Keratinocyte (primary cell): ENCODE measurements at regions not wholly inside any gene's neighbourhood (a gene's known extent, or its start where the extent isn't known, plus 50 kb on each side); places are given as distances from the start of the nearest gene placed in this dataset.

ENCODE experiments used
- DNase-seq: peaks from one replicate; pipeline ENCODE4 v3.0.0-alpha.2; 2011; ENCODE audit warnings: low read depth, missing footprints, low spot score
- FAIRE-seq: peaks from 2 replicates; lab custom pipeline; 2011; peaks lifted over from hg19 to GRCh38; lab: Jason Lieb, UNC
- H2AFZ ChIP-seq: 2 replicates; pipeline ENCODE4 v1.6.0; 2012; ENCODE audit warnings: low read length, control low read depth, inconsistent platforms; ENCODE audit not compliant: control insufficient read depth
- H3K27ac ChIP-seq: 2 replicates; pipeline ENCODE4 v1.5.1; 2011; ENCODE audit warnings: low read length; ENCODE audit not compliant: control insufficient read depth, insufficient read depth
- H3K27me3 ChIP-seq: 3 replicates; pipeline ENCODE4 v1.6.0; 2011; ENCODE audit warnings: low read length; ENCODE audit not compliant: control insufficient read depth, insufficient read depth; ENCODE audit errors: extremely low read depth
- H3K36me3 ChIP-seq, 2 experiments: 2 replicates in 1 of 2; 3 replicates in 1 of 2; pipeline ENCODE4 v1.5.1; 2011; ENCODE audit warnings: low read length in 2 of 2, mild to moderate bottlenecking in 1 of 2; ENCODE audit not compliant: control insufficient read depth in 2 of 2, insufficient read depth in 2 of 2; ENCODE audit errors: extremely low read depth in 1 of 2
- H3K4me1 ChIP-seq: 3 replicates; pipeline ENCODE4 v1.5.1; 2011; ENCODE audit warnings: low read length; ENCODE audit not compliant: control insufficient read depth, insufficient read depth; ENCODE audit errors: extremely low read depth
- H3K4me2 ChIP-seq: 3 replicates; pipeline ENCODE4 v1.6.0; 2011; ENCODE audit warnings: low read depth, low read length; ENCODE audit not compliant: control insufficient read depth, insufficient read depth; ENCODE audit errors: extremely low read depth
- H3K4me3 ChIP-seq, 3 experiments: fragments of 200-600 bp in 1 of 3; sonication (generic) in 1 of 3; 2 replicates in 2 of 3; 3 replicates in 1 of 3; pipeline ENCODE4 v1.5.1; 2011 to 2016; ENCODE audit warnings: low read length in 3 of 3, mild to moderate bottlenecking in 3 of 3, control low read depth in 2 of 3, inconsistent platforms in 1 of 3, low read depth in 1 of 3, mixed read lengths in 1 of 3, mixed run types in 1 of 3, moderate library complexity in 1 of 3; ENCODE audit not compliant: control insufficient read depth in 2 of 3, insufficient read depth in 2 of 3; ENCODE audit errors: extremely low read depth in 1 of 3
- H3K79me2 ChIP-seq: 2 replicates; pipeline ENCODE4 v1.6.0; 2012; ENCODE audit warnings: low read length; ENCODE audit not compliant: control insufficient read depth, insufficient read depth
- H3K9ac ChIP-seq: 3 replicates; pipeline ENCODE4 v1.6.0; 2011; ENCODE audit warnings: low read length; ENCODE audit not compliant: control insufficient read depth, insufficient read depth; ENCODE audit errors: extremely low read depth
- H3K9me1 ChIP-seq: 3 replicates; pipeline ENCODE4 v1.6.0; 2011; ENCODE audit warnings: low read length; ENCODE audit not compliant: control insufficient read depth, insufficient read depth; ENCODE audit errors: extremely low read depth
- H3K9me3 ChIP-seq: 2 replicates; pipeline ENCODE4 v1.5.1; 2012; ENCODE audit warnings: low read depth, low read length; ENCODE audit not compliant: control insufficient read depth
- H4K20me1 ChIP-seq: 3 replicates; pipeline ENCODE4 v1.6.0; 2011; ENCODE audit warnings: low read length; ENCODE audit not compliant: control insufficient read depth, insufficient read depth; ENCODE audit errors: extremely low read depth
- EZH2 ChIP-seq: IDR thresholded peaks from one replicate; pipeline ENCODE4 v1.6.1; 2012; ENCODE audit warnings: inconsistent platforms, mild to moderate bottlenecking, low read length, moderate library complexity
- dilution Hi-C: fragments of 300-500 bp; cut with MboI; formaldehyde crosslinking; loops from one replicate; pipeline ENCODE4 v1.7.0; 2020; ENCODE audit warnings: low sequenced_read_pairs; ENCODE audit not compliant: extremely low pct_ligation_motif_present
- TF ChIP-seq, protein P1 (sequence below), 3 experiments: IDR thresholded peaks in 1 of 3; conservative IDR thresholded peaks in 1 of 3; optimal IDR thresholded peaks in 1 of 3; 2 replicates in 2 of 3; 3 replicates in 1 of 3; pipeline versions ENCODE3 to v1.5.1; 2011; ENCODE audit warnings: low read length in 3 of 3, mild to moderate bottlenecking in 3 of 3, moderate library complexity in 2 of 3, control low read depth in 1 of 3, inconsistent platforms in 1 of 3; ENCODE audit not compliant: insufficient read depth in 2 of 3; ENCODE audit errors: extremely low read depth in 1 of 3

DNA sequence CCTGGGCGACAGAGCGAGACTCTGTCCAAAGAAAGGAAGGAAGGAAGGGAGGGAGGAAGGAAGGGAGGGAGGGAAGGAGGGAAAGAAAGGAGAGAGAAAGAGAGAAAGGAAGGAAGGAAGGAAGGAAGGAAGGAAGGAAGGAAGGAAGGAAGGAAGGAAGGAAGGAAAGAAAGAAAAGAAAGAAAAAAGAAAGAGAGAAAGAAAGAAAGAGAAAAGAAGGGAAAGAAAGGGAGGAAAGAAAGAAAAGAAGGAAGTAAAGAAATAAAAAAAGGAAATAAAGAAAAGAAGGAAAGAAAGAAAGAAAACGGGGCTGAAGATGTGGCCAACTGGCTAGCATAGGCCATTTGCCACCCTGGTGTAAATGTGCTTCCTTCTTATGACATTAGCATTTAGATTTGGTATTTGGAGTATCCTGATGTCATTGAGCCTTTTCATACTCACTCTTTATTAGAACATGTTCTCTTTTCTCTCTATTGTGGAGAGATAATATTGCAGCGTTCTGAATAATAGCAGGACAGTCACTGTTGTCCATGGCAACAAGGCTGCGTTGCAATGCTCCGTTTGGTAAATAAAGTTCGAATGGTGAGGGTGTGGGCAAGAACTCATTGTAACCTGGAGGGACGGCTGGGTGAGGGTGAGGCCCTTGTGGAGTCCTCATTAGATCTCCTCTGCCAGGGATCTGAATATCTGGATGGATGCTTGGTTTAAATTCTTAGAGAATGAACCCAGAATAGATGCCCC is 173.9 kb upstream of the UBL3 start:
- H3K4me3 ChIP-seq: no peak overlapping the region
- no peaks in the 10 kb centered on the region for H3K36me3 ChIP-seq
- no peaks in the 10 kb centered on the region for H3K9me3 ChIP-seq
- no peak overlapping the region for H3K4me2 ChIP-seq
- H4K20me1 ChIP-seq: no peaks in the 10 kb centered on the region
- FAIRE-seq (no peak), DNase-seq (no peak)
- dilution Hi-C loops: no loop called here
- no peak overlapping the region for H3K9ac ChIP-seq
- TF ChIP-seq, protein P1, sequence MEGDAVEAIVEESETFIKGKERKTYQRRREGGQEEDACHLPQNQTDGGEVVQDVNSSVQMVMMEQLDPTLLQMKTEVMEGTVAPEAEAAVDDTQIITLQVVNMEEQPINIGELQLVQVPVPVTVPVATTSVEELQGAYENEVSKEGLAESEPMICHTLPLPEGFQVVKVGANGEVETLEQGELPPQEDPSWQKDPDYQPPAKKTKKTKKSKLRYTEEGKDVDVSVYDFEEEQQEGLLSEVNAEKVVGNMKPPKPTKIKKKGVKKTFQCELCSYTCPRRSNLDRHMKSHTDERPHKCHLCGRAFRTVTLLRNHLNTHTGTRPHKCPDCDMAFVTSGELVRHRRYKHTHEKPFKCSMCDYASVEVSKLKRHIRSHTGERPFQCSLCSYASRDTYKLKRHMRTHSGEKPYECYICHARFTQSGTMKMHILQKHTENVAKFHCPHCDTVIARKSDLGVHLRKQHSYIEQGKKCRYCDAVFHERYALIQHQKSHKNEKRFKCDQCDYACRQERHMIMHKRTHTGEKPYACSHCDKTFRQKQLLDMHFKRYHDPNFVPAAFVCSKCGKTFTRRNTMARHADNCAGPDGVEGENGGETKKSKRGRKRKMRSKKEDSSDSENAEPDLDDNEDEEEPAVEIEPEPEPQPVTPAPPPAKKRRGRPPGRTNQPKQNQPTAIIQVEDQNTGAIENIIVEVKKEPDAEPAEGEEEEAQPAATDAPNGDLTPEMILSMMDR (optimal IDR thresholded peaks at IDR 0.05 in 1 of 3, IDR thresholded peaks at IDR 0.05 in 1 of 3, conservative IDR thresholded peaks at IDR 0.05 in 1 of 3; ENCODE audit: extremely low read depth in 1 of 3, insufficient read depth in 2 of 3, low read length in 3 of 3): no peak
- TF ChIP-seq EZH2: no peak
- peaks cover 8% of the 10 kb centered on the region for H3K4me1 ChIP-seq
- no peaks in the 10 kb centered on the region for H3K9me1 ChIP-seq
- peaks cover 5% of the 10 kb centered on the region for H3K27me3 ChIP-seq
- H3K27ac ChIP-seq: no peak overlapping the region
- H2AFZ ChIP-seq: no peak overlapping the region
- H3K79me2 ChIP-seq: no peaks in the 10 kb centered on the region

DNA sequence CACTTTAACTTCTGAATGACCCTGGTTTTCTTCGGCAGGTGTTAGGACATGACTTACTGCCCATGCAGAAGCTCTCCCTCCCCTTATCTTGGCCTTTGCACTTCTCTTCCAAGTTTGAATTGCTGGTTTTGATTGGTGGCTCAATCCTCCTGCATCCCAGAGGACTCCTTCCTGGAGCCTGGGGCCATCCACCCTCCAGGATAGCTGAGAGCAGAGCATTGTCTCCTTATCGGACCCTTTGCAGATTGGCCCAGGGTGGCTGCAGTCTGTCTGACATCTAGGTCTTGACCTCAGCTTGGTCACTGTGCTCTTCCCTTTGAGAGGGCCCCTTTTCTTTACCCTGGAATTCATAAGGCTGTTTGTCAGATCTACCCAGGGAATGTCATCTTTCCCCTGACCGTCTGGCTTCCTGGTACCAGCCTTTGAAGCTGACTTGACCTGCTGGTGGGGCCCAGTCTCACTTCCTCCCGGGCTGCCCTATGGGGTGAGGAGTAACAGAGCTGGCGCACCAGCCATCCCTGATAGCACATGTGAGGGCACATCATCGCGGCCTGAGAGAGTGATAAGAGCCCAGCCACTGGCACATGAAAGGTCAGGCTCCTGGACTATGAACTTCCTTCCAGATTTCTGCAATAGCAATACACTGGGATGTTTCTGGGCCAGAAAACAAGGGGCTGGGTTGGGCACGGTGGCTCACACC is 172.9 kb upstream of the UBL3 start:
- H3K36me3 ChIP-seq: no peaks in the 10 kb centered on the region
- no peaks in the 10 kb centered on the region for H3K79me2 ChIP-seq
- no peak overlapping the region for H3K9ac ChIP-seq
- no peak for TF ChIP-seq EZH2
- TF ChIP-seq, protein P1 (optimal IDR thresholded peaks at IDR 0.05 in 1 of 3, IDR thresholded peaks at IDR 0.05 in 1 of 3, conservative IDR thresholded peaks at IDR 0.05 in 1 of 3; ENCODE audit: extremely low read depth in 1 of 3, insufficient read depth in 2 of 3, low read length in 3 of 3): no peak
- FAIRE-seq (no peak), DNase-seq (no peak)
- H2AFZ ChIP-seq: no peak overlapping the region
- peaks cover 8% of the 10 kb centered on the region for H3K4me1 ChIP-seq
- no peaks in the 10 kb centered on the region for H4K20me1 ChIP-seq
- H3K27me3 ChIP-seq: peaks cover 5% of the 10 kb centered on the region
- no peak overlapping the region for H3K27ac ChIP-seq
- dilution Hi-C loops: no loop called here
- H3K9me1 ChIP-seq: no peaks in the 10 kb centered on the region
- no peak overlapping the region for H3K4me2 ChIP-seq
- no peak overlapping the region for H3K4me3 ChIP-seq
- no peaks in the 10 kb centered on the region for H3K9me3 ChIP-seq
